Uterus (tissue), 3 donors: ENCODE measurements at regions not wholly inside any gene's neighbourhood (a gene's known extent, or its start where the extent isn't known, plus 50 kb on each side); places are given as distances from the start of the nearest gene placed in this dataset.

Experiments
- DNase-seq, 2 donors: peaks; one replicate each; pipeline ENCODE4 v3.0.0-alpha.2; 2019 to 2020
- H3K27ac ChIP-seq, 2 donors: fragments of 200-600 bp; sonication (generic); 1 replicate in 1 of 2; 2 replicates in 1 of 2; pipeline ENCODE4 v1.5.1; 2016 to 2018
- H3K27me3 ChIP-seq, 2 donors: fragments of 200-600 bp; sonication (generic); one replicate each; pipeline ENCODE4 v1.5.1; 2018 to 2019; ENCODE audit warnings: control low read depth in 1 of 2
- H3K36me3 ChIP-seq, 2 donors: fragments of 200-600 bp; sonication (generic); one replicate each; pipeline ENCODE4 v1.5.1; 2019; ENCODE audit warnings: control low read depth in 1 of 2
- H3K4me1 ChIP-seq, 2 donors: fragments of 200-600 bp; sonication (generic); one replicate each; pipeline ENCODE4 v1.5.1; 2018 to 2019; ENCODE audit warnings: control low read depth in 1 of 2
- H3K4me3 ChIP-seq, 2 donors: fragments of 200-600 bp; sonication (generic); 1 replicate in 1 of 2; 2 replicates in 1 of 2; pipeline ENCODE4 v1.5.1; 2018 to 2019; ENCODE audit warnings: mild to moderate bottlenecking in 1 of 2
- H3K9me3 ChIP-seq, 2 donors: fragments of 200-600 bp; sonication (generic); one replicate each; pipeline ENCODE4 v1.5.1; 2019; ENCODE audit warnings: control low read depth in 1 of 2
- CTCF ChIP-seq, 4 experiments: fragments of 200-600 bp in 2 of 4; fragments of 450-650 bp in 2 of 4; sonication (generic) in 2 of 4; IDR thresholded peaks; one replicate each; pipeline ENCODE4 v1.5.1; 2016 to 2019; ENCODE audit warnings: antibody characterized with exemption in 4 of 4, mild to moderate bottlenecking in 2 of 4, moderate library complexity in 1 of 4
- POLR2A ChIP-seq, 2 donors: fragments of 450-650 bp; IDR thresholded peaks; one replicate each; pipeline ENCODE4 v1.6.1; 2016; ENCODE audit warnings: antibody characterized with exemption in 2 of 2, mild to moderate bottlenecking in 1 of 2, moderate library complexity in 1 of 2
- intact Hi-C: fragments of 100-400 bp; cut with DNase I; formaldehyde crosslinking; loops from one replicate; pipeline ENCODE4 v1.15.1; 2023; ENCODE audit warnings: low total_unique reads
- donor health status: DM: yes; HTN: yes; CAD: no.

GRCh38 chr2:56718413-56718812, 534.6 kb downstream of the CCDC85A start:
- no peaks in the 10 kb centered on the region for H3K9me3 ChIP-seq
- TF ChIP-seq POLR2A (IDR thresholded peaks at IDR 0.05), result no peak
- no peak for TF ChIP-seq CTCF (IDR thresholded peaks at IDR 0.05)
- intact Hi-C loops, result no loop called here
- H3K27me3 ChIP-seq, result no peaks in the 10 kb centered on the region
- DNase-seq, result no peak
- no peak overlapping the region for H3K27ac ChIP-seq
- no peak overlapping the region for H3K4me3 ChIP-seq
- no peaks in the 10 kb centered on the region for H3K4me1 ChIP-seq
- no peaks in the 10 kb centered on the region for H3K36me3 ChIP-seq

- TF ChIP-seq CTCF (IDR thresholded peaks at IDR 0.05) (no peak), POLR2A (IDR thresholded peaks at IDR 0.05) (no peak)
- no peak for DNase-seq
- Histone ChIP-seq H3K27ac (no peak overlapping the region), H3K36me3 (no peaks in the 10 kb centered on the region), H3K4me1 (no peaks in the 10 kb centered on the region), H3K9me3 (peaks cover 0 to 6% of the 10 kb centered on the region in 2 donors), H3K4me3 (no peak overlapping the region), H3K27me3 (no peaks in the 10 kb centered on the region)
- intact Hi-C loops, result no loop called here
Observed at GRCh38 chr2:56729212-56729611, 545.4 kb downstream of the CCDC85A start.

DNA sequence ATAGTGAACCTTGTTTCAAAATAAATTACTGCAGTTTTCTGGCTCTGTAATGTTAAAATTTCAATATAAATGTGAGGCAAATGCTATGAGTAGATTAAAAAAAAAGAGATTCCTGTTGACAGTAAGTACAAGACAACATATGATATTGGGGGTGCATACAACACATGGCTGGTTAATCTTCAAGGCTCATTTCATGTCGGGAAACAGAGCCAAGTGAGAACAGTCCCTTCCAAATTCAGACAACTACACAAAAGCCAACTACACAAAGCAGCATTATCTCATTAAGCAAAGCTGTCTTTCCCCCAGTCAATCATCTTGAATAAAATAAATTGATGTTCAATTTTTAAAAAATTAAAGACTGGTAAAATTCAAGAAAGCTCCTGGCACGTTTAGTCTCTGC, 549.2 kb downstream of the CCDC85A start:
- H3K9me3 ChIP-seq, result peaks cover 0 to 4% of the 10 kb centered on the region in 2 donors
- intact Hi-C loops, result no loop called here
- no peaks in the 10 kb centered on the region for H3K4me1 ChIP-seq
- H3K27me3 ChIP-seq, result no peaks in the 10 kb centered on the region
- TF ChIP-seq POLR2A (IDR thresholded peaks at IDR 0.05) (no peak), CTCF (IDR thresholded peaks at IDR 0.05) (no peak)
- DNase-seq, result no peak
- no peak overlapping the region for H3K4me3 ChIP-seq
- no peak overlapping the region for H3K27ac ChIP-seq
- no peaks in the 10 kb centered on the region for H3K36me3 ChIP-seq

DNA sequence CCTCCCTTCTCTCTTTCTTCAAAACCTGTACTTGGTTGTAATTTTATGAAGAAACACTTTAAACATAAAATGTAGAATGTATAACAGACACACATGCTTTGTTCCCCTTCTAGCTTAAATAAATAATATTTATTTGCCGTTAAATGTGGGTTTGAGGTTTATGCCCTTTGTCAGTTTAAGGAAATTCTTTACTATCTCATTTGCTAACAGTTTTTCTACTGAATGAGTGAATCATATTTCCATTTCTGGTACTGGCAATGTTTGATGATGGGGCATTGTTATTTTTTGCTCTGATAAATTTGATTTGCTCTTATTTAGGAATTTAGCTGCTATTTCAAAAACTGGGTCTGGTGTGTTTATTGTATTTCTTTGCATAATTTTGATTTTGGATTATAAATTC, 555.6 kb downstream of the CCDC85A start:
- Histone ChIP-seq H3K4me1 (no peaks in the 10 kb centered on the region), H3K9me3 (peaks cover 0 to 4% of the 10 kb centered on the region in 2 donors), H3K27me3 (no peaks in the 10 kb centered on the region), H3K27ac (no peak overlapping the region), H3K36me3 (no peaks in the 10 kb centered on the region), H3K4me3 (no peak overlapping the region)
- no peak for DNase-seq
- TF ChIP-seq CTCF (IDR thresholded peaks at IDR 0.05) (no peak), POLR2A (IDR thresholded peaks at IDR 0.05) (no peak)
- intact Hi-C loops, result no loop called here

DNA sequence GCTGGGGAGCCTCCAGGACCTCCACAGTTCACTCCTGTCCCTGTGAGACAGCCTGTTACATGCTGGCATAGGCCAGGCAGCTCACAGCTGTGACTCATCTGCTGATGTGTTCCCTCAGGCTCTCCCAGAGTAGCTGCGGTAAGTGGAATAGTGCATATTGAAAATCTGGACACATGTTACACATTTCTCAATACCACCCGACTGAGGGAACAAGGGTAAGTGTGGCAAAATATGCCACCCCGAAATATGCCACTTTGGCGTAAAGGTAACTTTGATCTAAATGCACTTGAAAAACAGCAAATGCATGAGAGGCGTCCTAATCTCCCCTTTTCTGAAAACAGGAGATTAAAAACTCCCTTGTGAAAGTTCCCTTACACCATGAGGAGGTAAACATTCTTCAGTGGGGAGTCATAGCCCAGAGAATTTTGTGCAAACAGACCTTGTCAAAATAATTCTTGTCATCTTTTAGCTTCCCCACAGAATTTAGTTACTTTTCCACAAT, 557.9 kb downstream of the CCDC85A start:
- intact Hi-C loops, result no loop called here
- Histone ChIP-seq H3K27ac (peak overlapping the region in 1 of 2 donors; percentile 70), H3K27me3 (no peaks in the 10 kb centered on the region), H3K9me3 (no peaks in the 10 kb centered on the region), H3K36me3 (no peaks in the 10 kb centered on the region), H3K4me1 (no peaks in the 10 kb centered on the region), H3K4me3 (no peak overlapping the region)
- DNase-seq, result peak; percentile 25 to 46
- TF ChIP-seq POLR2A (IDR thresholded peaks at IDR 0.05) (no peak), CTCF (IDR thresholded peaks at IDR 0.05) (no peak)
